ENCODE measurements at regions not wholly inside any gene's neighbourhood (a gene's known extent, or its start where the extent isn't known, plus 50 kb on each side); places are given as distances from the start of the nearest gene placed in this dataset.

DNA sequence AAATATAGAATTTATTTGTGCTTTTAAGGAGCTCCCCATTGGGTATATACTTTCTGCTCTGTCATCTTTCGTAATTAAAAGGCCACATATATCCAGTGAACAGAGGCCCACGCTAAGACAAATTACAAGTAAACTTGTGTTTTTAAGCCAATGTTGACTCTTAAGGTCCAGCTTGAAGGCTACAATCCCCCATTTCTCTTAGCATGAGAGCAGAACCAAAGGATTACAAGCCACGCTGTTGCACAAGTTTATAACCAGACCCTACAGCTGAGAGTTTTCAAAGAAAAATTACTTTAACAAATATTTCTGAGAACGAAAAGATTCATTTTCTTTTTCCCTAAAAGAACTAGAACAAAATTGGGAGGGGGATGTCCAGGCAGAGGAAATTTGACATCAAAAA, 471.0 kb downstream of the TXNL1 start (continued):
- TF ChIP-seq BCL11B (tag by site-specific recombination; IDR thresholded peaks at IDR 0.05; ENCODE audit: low read depth), result no peak
- TF ChIP-seq, protein P1, sequence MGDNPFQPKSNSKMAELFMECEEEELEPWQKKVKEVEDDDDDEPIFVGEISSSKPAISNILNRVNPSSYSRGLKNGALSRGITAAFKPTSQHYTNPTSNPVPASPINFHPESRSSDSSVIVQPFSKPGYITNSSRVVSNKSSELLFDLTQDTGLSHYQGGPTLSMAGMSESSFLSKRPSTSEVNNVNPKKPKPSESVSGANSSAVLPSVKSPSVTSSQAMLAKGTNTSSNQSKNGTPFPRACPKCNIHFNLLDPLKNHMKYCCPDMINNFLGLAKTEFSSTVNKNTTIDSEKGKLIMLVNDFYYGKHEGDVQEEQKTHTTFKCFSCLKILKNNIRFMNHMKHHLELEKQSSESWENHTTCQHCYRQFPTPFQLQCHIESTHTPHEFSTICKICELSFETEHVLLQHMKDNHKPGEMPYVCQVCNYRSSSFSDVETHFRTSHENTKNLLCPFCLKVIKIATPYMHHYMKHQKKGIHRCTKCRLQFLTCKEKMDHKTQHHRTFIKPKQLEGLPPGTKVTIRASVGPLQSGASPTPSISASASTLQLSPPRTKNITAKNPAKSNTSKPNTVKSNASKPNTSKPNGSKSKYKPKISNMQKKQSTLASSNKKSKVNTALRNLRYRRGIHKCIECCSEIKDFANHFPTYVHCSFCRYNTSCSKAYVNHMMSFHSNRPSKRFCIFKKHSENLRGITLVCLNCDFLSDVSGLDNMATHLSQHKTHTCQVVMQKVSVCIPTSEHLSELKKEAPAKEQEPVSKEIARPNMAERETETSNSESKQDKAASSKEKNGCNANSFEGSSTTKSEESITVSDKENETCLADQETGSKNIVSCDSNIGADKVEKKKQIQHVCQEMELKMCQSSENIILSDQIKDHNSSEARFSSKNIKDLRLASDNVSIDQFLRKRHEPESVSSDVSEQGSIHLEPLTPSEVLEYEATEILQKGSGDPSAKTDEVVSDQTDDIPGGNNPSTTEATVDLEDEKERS (tag by site-specific recombination; IDR thresholded peaks at IDR 0.05), result no peak
- TF ChIP-seq ZNF776 (tag by site-specific recombination; IDR thresholded peaks at IDR 0.05; ENCODE audit: borderline replicate concordance), result no peak
- TF ChIP-seq ZSCAN16 (tag by site-specific recombination; IDR thresholded peaks at IDR 0.05), result no peak

- TF ChIP-seq ZNF768 (tag by site-specific recombination; IDR thresholded peaks at IDR 0.05) (no peak), ZBTB17 (tag by site-specific recombination; IDR thresholded peaks at IDR 0.05) (no peak), ZNF548 (tag by site-specific recombination; IDR thresholded peaks at IDR 0.05) (no peak), ZNF645 (tag by site-specific recombination; IDR thresholded peaks at IDR 0.05) (no peak), ZNF48 (tag by site-specific recombination; IDR thresholded peaks at IDR 0.05) (no peak), FEZF1 (tag by site-specific recombination; IDR thresholded peaks at IDR 0.05) (no peak), MZF1 (tag by site-specific recombination; IDR thresholded peaks at IDR 0.05; ENCODE audit: borderline replicate concordance) (no peak), YY2 (tag by site-specific recombination; IDR thresholded peaks at IDR 0.05) (no peak), SALL2 (tag by site-specific recombination; IDR thresholded peaks at IDR 0.05; ENCODE audit: borderline replicate concordance) (no peak), ZNF423 (tag by site-specific recombination; IDR thresholded peaks at IDR 0.05) (no peak), ZNF18 (tag by site-specific recombination; IDR thresholded peaks at IDR 0.05) (no peak), ZNF366 (tag by site-specific recombination; conservative IDR thresholded peaks at IDR 0.05) (no peak), IKZF3 (tag by site-specific recombination; IDR thresholded peaks at IDR 0.05) (no peak), ZNF837 (tag by site-specific recombination; IDR thresholded peaks at IDR 0.05) (no peak), SP2 (tag by site-specific recombination; IDR thresholded peaks at IDR 0.05) (no peak), ZNF266 (tag by site-specific recombination; IDR thresholded peaks at IDR 0.05; ENCODE audit: low read depth) (no peak), ZSCAN16 (tag by site-specific recombination; IDR thresholded peaks at IDR 0.05) (no peak)
- TF ChIP-seq, protein P2, sequence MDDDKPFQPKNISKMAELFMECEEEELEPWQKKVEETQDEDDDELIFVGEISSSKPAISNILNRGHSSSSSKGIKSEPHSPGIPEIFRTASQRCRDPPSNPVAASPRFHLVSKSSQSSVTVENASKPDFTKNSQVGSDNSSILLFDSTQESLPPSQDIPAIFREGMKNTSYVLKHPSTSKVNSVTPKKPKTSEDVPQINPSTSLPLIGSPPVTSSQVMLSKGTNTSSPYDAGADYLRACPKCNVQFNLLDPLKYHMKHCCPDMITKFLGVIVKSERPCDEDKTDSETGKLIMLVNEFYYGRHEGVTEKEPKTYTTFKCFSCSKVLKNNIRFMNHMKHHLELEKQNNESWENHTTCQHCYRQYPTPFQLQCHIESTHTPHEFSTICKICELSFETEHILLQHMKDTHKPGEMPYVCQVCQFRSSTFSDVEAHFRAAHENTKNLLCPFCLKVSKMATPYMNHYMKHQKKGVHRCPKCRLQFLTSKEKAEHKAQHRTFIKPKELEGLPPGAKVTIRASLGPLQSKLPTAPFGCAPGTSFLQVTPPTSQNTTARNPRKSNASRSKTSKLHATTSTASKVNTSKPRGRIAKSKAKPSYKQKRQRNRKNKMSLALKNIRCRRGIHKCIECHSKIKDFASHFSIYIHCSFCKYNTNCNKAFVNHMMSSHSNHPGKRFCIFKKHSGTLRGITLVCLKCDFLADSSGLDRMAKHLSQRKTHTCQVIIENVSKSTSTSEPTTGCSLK (tag by site-specific recombination; IDR thresholded peaks at IDR 0.05), result no peak
- H3K9me3 ChIP-seq (ENCODE audit: control insufficient read depth, insufficient read depth, low read depth, low read length), result no peaks in the 10 kb centered on the region
- CTCF ChIA-PET, result no interaction called here
- H3K27ac ChIP-seq (ENCODE audit: extremely low read depth, low read depth, low read length), result no peak overlapping the region
- no peak overlapping the region for H3K4me3 ChIP-seq (ENCODE audit: low read depth, low read length)
- POLR2A ChIA-PET, result no interaction called here
- H3K36me3 ChIP-seq (ENCODE audit: control insufficient read depth in 2 of 2, insufficient read depth in 1 of 2, low read length in 2 of 2), result no peaks in the 10 kb centered on the region
- H3K4me1 ChIP-seq (ENCODE audit: control insufficient read depth, insufficient read depth, low read length), result no peaks in the 10 kb centered on the region
These were observed 471.5 kb downstream of the TXNL1 start for GRCh38 chr18:56166914-56167313.
